PFSK-1 (cell line): ENCODE measurements at regions not wholly inside any gene's neighbourhood (a gene's known extent, or its start where the extent isn't known, plus 50 kb on each side); places are given as distances from the start of the nearest gene placed in this dataset.

Experiments used
- POLR2AphosphoS5 ChIP-seq: IDR thresholded peaks from 2 replicates; pipeline ENCODE4 v1.6.1; 2012; ENCODE audit warnings: low read depth, mild to moderate bottlenecking, control low read depth, low read length, moderate library complexity
- TAF1 ChIP-seq: IDR thresholded peaks from 2 replicates; pipeline ENCODE4 v1.6.1; 2012; ENCODE audit warnings: low read length, control low read depth, borderline replicate concordance; ENCODE audit not compliant: insufficient read depth

DNA sequence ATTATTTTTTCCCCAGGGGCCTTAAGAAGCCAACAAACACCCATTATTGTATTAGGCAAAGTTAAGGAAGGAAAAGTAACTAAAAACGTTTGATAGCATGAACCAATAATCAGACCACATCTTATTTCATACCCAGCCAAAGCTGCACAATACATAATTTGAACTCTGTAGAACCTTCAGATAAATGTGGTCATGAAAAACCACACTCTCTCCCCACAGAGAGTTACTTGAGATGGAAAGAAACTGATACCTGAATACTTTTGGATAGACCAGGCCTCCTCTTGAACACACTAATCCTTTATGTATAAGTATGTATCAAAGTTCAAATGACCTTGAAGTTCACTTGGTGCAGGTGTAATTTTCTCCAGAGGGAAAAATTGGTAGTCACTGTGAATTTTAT, 146.6 kb upstream of the FAM13C start:
- TF ChIP-seq POLR2AphosphoS5 (no peak), TAF1 (no peak)
